SK-N-SH treated with all-trans-retinoic acid at 6 μM for 48 hours (cell line): ENCODE measurements at regions not wholly inside any gene's neighbourhood (a gene's known extent, or its start where the extent isn't known, plus 50 kb on each side); places are given as distances from the start of the nearest gene placed in this dataset.

Experiments
- ATAC-seq: fragments of 200-7000 bp; cut with Tn5 transposase; 3 replicates; pipeline ENCODE4 v1.9.1; 2020; ENCODE audit warnings: mild to moderate bottlenecking, moderate library complexity
- BACH2 ChIP-seq: fragments of 250-450 bp; sonication (Bioruptor Pico); IDR thresholded peaks from 2 replicates; pipeline ENCODE4 v1.9.0; 2021; ENCODE audit warnings: mild to moderate bottlenecking, borderline replicate concordance
- CSDC2 ChIP-seq: fragments of 250-450 bp; sonication (Bioruptor Pico); IDR thresholded peaks from 2 replicates; pipeline ENCODE4 v1.5.0; 2020; ENCODE audit warnings: mild to moderate bottlenecking, moderate library complexity
- ESRRG ChIP-seq: fragments of 250-450 bp; sonication (Bioruptor Pico); IDR thresholded peaks from 2 replicates; pipeline ENCODE4 v1.6.1; 2021; ENCODE audit warnings: mild to moderate bottlenecking
- GLIS3 ChIP-seq: fragments of 250-450 bp; sonication (Bioruptor Pico); IDR thresholded peaks from 2 replicates; pipeline ENCODE4 v1.5.0; 2020; ENCODE audit warnings: mild to moderate bottlenecking, moderate library complexity
- ISL1 ChIP-seq: fragments of 250-450 bp; sonication (Bioruptor Pico); IDR thresholded peaks from 2 replicates; pipeline ENCODE4 v2.1.2; 2022; ENCODE audit warnings: mild to moderate bottlenecking, moderate library complexity
- OSR1 ChIP-seq: fragments of 250-450 bp; sonication (Bioruptor Pico); IDR thresholded peaks from 2 replicates; pipeline ENCODE4 v1.8.0; 2022; ENCODE audit warnings: moderate library complexity, mild to moderate bottlenecking, inconsistent platforms
- POU6F1 ChIP-seq: fragments of 250-450 bp; sonication (Bioruptor Pico); IDR thresholded peaks from 2 replicates; pipeline ENCODE4 v1.8.0; 2021; ENCODE audit warnings: low read depth, mild to moderate bottlenecking, moderate library complexity, borderline replicate concordance
- PPARA ChIP-seq: fragments of 250-450 bp; sonication (Bioruptor Pico); IDR thresholded peaks from 2 replicates; pipeline ENCODE4 v1.5.0; 2020; ENCODE audit warnings: mild to moderate bottlenecking, borderline replicate concordance
- SNAI2 ChIP-seq: fragments of 250-450 bp; sonication (Bioruptor Pico); IDR thresholded peaks from 2 replicates; pipeline ENCODE4 v1.5.0; 2020; ENCODE audit warnings: mild to moderate bottlenecking, moderate library complexity
- TOX ChIP-seq: fragments of 250-450 bp; sonication (Bioruptor Pico); IDR thresholded peaks from 2 replicates; pipeline ENCODE4 v1.8.0; 2021; ENCODE audit warnings: mild to moderate bottlenecking, moderate library complexity, borderline replicate concordance
- ZC3H10 ChIP-seq: fragments of 250-450 bp; sonication (Bioruptor Pico); IDR thresholded peaks from 2 replicates; pipeline ENCODE4 v1.5.1; 2021; ENCODE audit warnings: mild to moderate bottlenecking, moderate library complexity
- ZFP3 ChIP-seq: fragments of 250-450 bp; sonication (Bioruptor Pico); IDR thresholded peaks from 2 replicates; pipeline ENCODE4 v1.5.0; 2020; ENCODE audit warnings: mild to moderate bottlenecking, moderate library complexity
- ZFP30 ChIP-seq: fragments of 450-650 bp; formaldehyde crosslinking; IDR thresholded peaks from 2 replicates; pipeline ENCODE4 v1.5.0; 2022; ENCODE audit warnings: mild to moderate bottlenecking, moderate library complexity
- ZNF565 ChIP-seq: fragments of 450-650 bp; formaldehyde crosslinking; conservative IDR thresholded peaks from 2 replicates; pipeline ENCODE4 v1.5.0; 2020; ENCODE audit warnings: low read depth, mild to moderate bottlenecking, moderate library complexity
- ZNF8 ChIP-seq: fragments of 450-650 bp; formaldehyde crosslinking; IDR thresholded peaks from 2 replicates; pipeline ENCODE4 v1.5.0; 2020; ENCODE audit warnings: mild to moderate bottlenecking, moderate library complexity
- TF ChIP-seq, protein P1 (sequence below): fragments of 250-450 bp; sonication (Bioruptor Pico); IDR thresholded peaks from 2 replicates; pipeline ENCODE4 v1.8.0; 2020; ENCODE audit warnings: mild to moderate bottlenecking, moderate library complexity, borderline replicate concordance
- TF ChIP-seq, protein P2 (sequence below): fragments of 250-450 bp; sonication (Bioruptor Pico); IDR thresholded peaks from 2 replicates; pipeline ENCODE4 v1.5.1; 2021; ENCODE audit warnings: mild to moderate bottlenecking, moderate library complexity
- TF ChIP-seq, protein P3 (sequence below): fragments of 250-450 bp; sonication (Bioruptor Pico); IDR thresholded peaks from 2 replicates; pipeline ENCODE4 v1.5.0; 2020; ENCODE audit warnings: mild to moderate bottlenecking, moderate library complexity

- ATAC-seq = no peak
- TF ChIP-seq SNAI2 (CRISPR knock-in tag) (no peak), CSDC2 (no peak), ZNF565 (CRISPR knock-in tag) (no peak), ZNF8 (CRISPR knock-in tag) (no peak), OSR1 (CRISPR knock-in tag) (no peak), ISL1 (CRISPR knock-in tag) (no peak), TOX (CRISPR knock-in tag) (no peak), ZC3H10 (CRISPR knock-in tag) (no peak)
- TF ChIP-seq, protein P1, sequence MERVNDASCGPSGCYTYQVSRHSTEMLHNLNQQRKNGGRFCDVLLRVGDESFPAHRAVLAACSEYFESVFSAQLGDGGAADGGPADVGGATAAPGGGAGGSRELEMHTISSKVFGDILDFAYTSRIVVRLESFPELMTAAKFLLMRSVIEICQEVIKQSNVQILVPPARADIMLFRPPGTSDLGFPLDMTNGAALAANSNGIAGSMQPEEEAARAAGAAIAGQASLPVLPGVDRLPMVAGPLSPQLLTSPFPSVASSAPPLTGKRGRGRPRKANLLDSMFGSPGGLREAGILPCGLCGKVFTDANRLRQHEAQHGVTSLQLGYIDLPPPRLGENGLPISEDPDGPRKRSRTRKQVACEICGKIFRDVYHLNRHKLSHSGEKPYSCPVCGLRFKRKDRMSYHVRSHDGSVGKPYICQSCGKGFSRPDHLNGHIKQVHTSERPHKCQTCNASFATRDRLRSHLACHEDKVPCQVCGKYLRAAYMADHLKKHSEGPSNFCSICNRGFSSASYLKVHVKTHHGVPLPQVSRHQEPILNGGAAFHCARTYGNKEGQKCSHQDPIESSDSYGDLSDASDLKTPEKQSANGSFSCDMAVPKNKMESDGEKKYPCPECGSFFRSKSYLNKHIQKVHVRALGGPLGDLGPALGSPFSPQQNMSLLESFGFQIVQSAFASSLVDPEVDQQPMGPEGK = no peak
- TF ChIP-seq, protein P2, sequence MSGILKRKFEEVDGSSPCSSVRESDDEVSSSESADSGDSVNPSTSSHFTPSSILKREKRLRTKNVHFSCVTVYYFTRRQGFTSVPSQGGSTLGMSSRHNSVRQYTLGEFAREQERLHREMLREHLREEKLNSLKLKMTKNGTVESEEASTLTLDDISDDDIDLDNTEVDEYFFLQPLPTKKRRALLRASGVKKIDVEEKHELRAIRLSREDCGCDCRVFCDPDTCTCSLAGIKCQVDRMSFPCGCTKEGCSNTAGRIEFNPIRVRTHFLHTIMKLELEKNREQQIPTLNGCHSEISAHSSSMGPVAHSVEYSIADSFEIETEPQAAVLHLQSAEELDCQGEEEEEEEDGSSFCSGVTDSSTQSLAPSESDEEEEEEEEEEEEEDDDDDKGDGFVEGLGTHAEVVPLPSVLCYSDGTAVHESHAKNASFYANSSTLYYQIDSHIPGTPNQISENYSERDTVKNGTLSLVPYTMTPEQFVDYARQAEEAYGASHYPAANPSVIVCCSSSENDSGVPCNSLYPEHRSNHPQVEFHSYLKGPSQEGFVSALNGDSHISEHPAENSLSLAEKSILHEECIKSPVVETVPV (CRISPR knock-in tag) = no peak
Observed at GRCh38 chr6:146950351-146950835, 253.8 kb upstream of the STXBP5 start.

- TF ChIP-seq, protein P3, sequence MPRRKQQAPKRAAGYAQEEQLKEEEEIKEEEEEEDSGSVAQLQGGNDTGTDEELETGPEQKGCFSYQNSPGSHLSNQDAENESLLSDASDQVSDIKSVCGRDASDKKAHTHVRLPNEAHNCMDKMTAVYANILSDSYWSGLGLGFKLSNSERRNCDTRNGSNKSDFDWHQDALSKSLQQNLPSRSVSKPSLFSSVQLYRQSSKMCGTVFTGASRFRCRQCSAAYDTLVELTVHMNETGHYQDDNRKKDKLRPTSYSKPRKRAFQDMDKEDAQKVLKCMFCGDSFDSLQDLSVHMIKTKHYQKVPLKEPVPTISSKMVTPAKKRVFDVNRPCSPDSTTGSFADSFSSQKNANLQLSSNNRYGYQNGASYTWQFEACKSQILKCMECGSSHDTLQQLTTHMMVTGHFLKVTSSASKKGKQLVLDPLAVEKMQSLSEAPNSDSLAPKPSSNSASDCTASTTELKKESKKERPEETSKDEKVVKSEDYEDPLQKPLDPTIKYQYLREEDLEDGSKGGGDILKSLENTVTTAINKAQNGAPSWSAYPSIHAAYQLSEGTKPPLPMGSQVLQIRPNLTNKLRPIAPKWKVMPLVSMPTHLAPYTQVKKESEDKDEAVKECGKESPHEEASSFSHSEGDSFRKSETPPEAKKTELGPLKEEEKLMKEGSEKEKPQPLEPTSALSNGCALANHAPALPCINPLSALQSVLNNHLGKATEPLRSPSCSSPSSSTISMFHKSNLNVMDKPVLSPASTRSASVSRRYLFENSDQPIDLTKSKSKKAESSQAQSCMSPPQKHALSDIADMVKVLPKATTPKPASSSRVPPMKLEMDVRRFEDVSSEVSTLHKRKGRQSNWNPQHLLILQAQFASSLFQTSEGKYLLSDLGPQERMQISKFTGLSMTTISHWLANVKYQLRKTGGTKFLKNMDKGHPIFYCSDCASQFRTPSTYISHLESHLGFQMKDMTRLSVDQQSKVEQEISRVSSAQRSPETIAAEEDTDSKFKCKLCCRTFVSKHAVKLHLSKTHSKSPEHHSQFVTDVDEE = no peak
- no peak for TF ChIP-seq ZNF8 (CRISPR knock-in tag)
- TF ChIP-seq ZFP30 (CRISPR knock-in tag) = no peak
- TF ChIP-seq OSR1 (CRISPR knock-in tag) = no peak
- TF ChIP-seq GLIS3 (CRISPR knock-in tag) = no peak
- TF ChIP-seq BACH2 (CRISPR knock-in tag) = no peak
- TF ChIP-seq SNAI2 (CRISPR knock-in tag) = no peak
- no peak for TF ChIP-seq ISL1 (CRISPR knock-in tag)
- TF ChIP-seq PPARA (CRISPR knock-in tag) = no peak
- no peak for TF ChIP-seq POU6F1 (CRISPR knock-in tag)
- TF ChIP-seq CSDC2 = no peak
- TF ChIP-seq TOX (CRISPR knock-in tag) = no peak
- no peak for ATAC-seq
Observed at GRCh38 chr6:146955570-146955969, 248.6 kb upstream of the STXBP5 start.

DNA sequence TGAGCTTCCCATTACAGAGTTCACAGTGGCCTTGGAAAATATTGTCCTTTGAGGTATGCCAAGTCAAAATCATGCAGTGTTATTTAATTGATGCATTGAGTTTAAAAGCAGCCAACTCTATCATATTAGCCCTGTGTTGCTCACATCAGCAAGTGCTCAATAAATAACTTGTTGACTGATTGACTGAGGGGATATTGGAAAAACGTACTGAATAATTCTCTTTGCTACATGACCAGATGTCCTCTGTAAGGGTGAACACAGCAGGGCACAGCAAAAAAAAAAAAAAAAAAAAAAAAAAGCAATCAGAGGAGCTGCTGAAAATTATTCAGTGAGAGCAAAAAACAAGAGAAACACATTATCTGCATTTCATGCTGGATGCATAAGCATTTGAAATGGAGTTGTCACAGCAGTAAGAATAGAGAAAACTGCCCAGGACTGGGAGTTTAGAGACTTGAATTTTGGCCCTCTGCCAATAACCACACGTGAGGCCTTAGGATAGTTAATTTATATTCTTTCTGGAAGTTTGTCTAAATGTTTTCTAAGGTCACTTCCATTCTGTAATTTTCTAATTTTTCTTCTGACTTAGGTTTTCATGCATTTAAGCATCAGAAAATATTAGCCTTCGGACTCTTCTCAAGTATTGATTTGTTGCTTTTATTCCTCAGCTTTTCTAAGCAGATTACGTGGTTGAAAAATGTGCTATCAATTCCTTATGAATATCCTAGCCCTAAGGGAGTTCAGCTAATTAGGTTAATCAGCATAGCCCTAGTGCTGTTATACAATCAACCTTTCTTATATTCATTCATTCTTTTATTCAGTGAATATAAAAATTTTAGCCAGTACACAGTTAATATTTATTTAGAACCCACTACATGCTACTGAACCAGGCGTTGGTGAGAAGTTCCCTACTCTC, 246.8 kb upstream of the STXBP5 start:
- no peak for TF ChIP-seq ISL1 (CRISPR knock-in tag)
- TF ChIP-seq, protein P1 = no peak
- no peak for TF ChIP-seq OSR1 (CRISPR knock-in tag)
- no peak for TF ChIP-seq ESRRG
- no peak for TF ChIP-seq TOX (CRISPR knock-in tag)
- no peak for TF ChIP-seq CSDC2
- no peak for TF ChIP-seq GLIS3 (CRISPR knock-in tag)
- TF ChIP-seq ZFP3 (CRISPR knock-in tag) = no peak
- no peak for ATAC-seq
